ENCODE measurements at regions not wholly inside any gene's neighbourhood (a gene's known extent, or its start where the extent isn't known, plus 50 kb on each side); places are given as distances from the start of the nearest gene placed in this dataset.

- in situ Hi-C loops (cut with HindIII; ENCODE audit: extremely low pct_ligation_motif_present, low pct_unique_long_range_greater_than_20kb) (no loop called here), intact Hi-C loops (cut with micrococcal nuclease; ENCODE audit: unreplicated experiment) (no loop called here)
- WGBS (ENCODE audit: low lambda C conversion rate) = 17% methylated on average over 4 of the region's 4 CpGs
- Histone ChIP-seq H3K9me3 (ENCODE audit: low read length) (no peaks in the 10 kb centered on the region), H2AFZ (ENCODE audit: low read length) (no peak overlapping the region), H3K4me2 (ENCODE audit: low read depth, low read length) (no peak overlapping the region), H3K36me3 (replicated peaks in 1 of 2; ENCODE audit: control insufficient read depth in 1 of 2, insufficient read depth in 2 of 2, low read length in 2 of 2) (no peaks in the 10 kb centered on the region), H4K20me1 (ENCODE audit: insufficient read depth, low read length) (no peaks in the 10 kb centered on the region), H3K27me3 (ENCODE audit: control insufficient read depth in 1 of 2, insufficient read depth in 2 of 2, low read length in 2 of 2) (no peaks in the 10 kb centered on the region; a peak in 1 of 5 replicates), H3K4me1 (ENCODE audit: insufficient read depth, low read length) (peaks cover 14% of the 10 kb centered on the region), H3K27ac (ENCODE audit: extremely low read length, insufficient read depth, low read length) (no peak overlapping the region), H3K9ac (ENCODE audit: insufficient read depth, low read depth, low read length) (no peak overlapping the region), H3K4me3 (replicated peaks in 1 of 3; ENCODE audit: insufficient read depth in 1 of 3, low read depth in 2 of 3, low read length in 3 of 3) (no peak overlapping the region), H3K79me2 (ENCODE audit: insufficient read depth, low read length) (no peaks in the 10 kb centered on the region)
- CTCF ChIA-PET (ENCODE audit: low intra/inter-chr PET ratio, low total read pairs) = no interaction called here
- POLR2A ChIA-PET = no interaction called here
- no peak for ATAC-seq
- no peak for DNase-seq (ENCODE audit: low spot score)
- no TSS peak for BruUV-seq (replicated peaks)
- no peak for FAIRE-seq
- no peak for TF ChIP-seq ZNF556 (CRISPR knock-in tag; IDR thresholded peaks at IDR 0.05; ENCODE audit: borderline replicate concordance)
- no peak for TF ChIP-seq RELA (CRISPR knock-in tag; IDR thresholded peaks at IDR 0.05)
- TF ChIP-seq NCOA2 (CRISPR knock-in tag; IDR thresholded peaks at IDR 0.05) = no peak
- TF ChIP-seq ZFP36 (IDR thresholded peaks at IDR 0.05; ENCODE audit: borderline replicate concordance, low read depth, low read length, partially characterized antibody) = no peak
- TF ChIP-seq ZNF773 (CRISPR knock-in tag; IDR thresholded peaks at IDR 0.05; ENCODE audit: borderline replicate concordance) = no peak
- TF ChIP-seq IRF9 (CRISPR knock-in tag; IDR thresholded peaks at IDR 0.05; ENCODE audit: borderline replicate concordance) = no peak
- no peak for TF ChIP-seq FOXK1 (CRISPR knock-in tag; IDR thresholded peaks at IDR 0.05; ENCODE audit: borderline replicate concordance, low read depth)
- TF ChIP-seq ZNF777 (CRISPR knock-in tag; IDR thresholded peaks at IDR 0.05) = no peak
- no peak for TF ChIP-seq MAZ (IDR thresholded peaks at IDR 0.05; ENCODE audit: borderline replicate concordance, low read depth, low read length)
- TF ChIP-seq MAZ (CRISPR knock-in tag; IDR thresholded peaks at IDR 0.05; ENCODE audit: low read depth) = no peak
- TF ChIP-seq HNF1A (IDR thresholded peaks at IDR 0.05; ENCODE audit: low read depth) = no peak
- TF ChIP-seq HNF1A (CRISPR knock-in tag; IDR thresholded peaks at IDR 0.05; ENCODE audit: borderline replicate concordance) = no peak
- no peak for TF ChIP-seq RFX3 (CRISPR knock-in tag; IDR thresholded peaks at IDR 0.05)
- TF ChIP-seq ZSCAN30 (CRISPR knock-in tag; IDR thresholded peaks at IDR 0.05) = no peak
- no peak for TF ChIP-seq ZNF253 (CRISPR knock-in tag; IDR thresholded peaks at IDR 0.05; ENCODE audit: borderline replicate concordance)
- no peak for TF ChIP-seq CSRNP2 (CRISPR knock-in tag; conservative IDR thresholded peaks at IDR 0.05; ENCODE audit: low read depth)
- no peak for TF ChIP-seq TSC22D2 (CRISPR knock-in tag; IDR thresholded peaks at IDR 0.05; ENCODE audit: borderline replicate concordance)
- TF ChIP-seq MXD3 (CRISPR knock-in tag; IDR thresholded peaks at IDR 0.05) = no peak
- no peak for TF ChIP-seq AKAP8 (CRISPR knock-in tag; IDR thresholded peaks at IDR 0.05)
Observed at GRCh38 chr9:108158236-108158995, 668.8 kb upstream of the KLF4 start.

Measured in HepG2 (cell line).